ENCODE measurements at regions not wholly inside any gene's neighbourhood (a gene's known extent, or its start where the extent isn't known, plus 50 kb on each side); places are given as distances from the start of the nearest gene placed in this dataset.
"Not testable (repeated sequence)": the region's sequence is repeated elsewhere in the genome, so short reads cannot be mapped to it uniquely, and the experiment has no call there.

DNA sequence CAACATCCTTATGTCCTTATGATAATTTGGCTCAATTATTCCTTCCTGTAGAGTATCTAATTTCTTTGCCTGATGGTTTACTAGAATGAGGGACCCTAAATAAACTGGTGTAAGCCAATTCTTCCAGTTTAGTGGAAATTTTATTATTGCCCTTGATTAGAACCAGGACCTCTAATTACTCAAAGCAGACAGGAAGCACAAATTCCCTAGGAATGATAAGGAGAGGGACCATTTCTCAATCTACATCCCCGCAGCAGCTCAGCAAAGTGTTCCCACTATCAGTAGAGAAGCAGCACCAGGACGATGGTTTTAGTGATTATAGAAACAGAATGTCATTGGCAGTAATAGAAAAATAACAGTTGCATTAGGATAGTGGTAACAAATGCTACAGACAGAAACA is 97.1 kb downstream of the PLPPR4 start:
- no peak for DNase-seq

DNA sequence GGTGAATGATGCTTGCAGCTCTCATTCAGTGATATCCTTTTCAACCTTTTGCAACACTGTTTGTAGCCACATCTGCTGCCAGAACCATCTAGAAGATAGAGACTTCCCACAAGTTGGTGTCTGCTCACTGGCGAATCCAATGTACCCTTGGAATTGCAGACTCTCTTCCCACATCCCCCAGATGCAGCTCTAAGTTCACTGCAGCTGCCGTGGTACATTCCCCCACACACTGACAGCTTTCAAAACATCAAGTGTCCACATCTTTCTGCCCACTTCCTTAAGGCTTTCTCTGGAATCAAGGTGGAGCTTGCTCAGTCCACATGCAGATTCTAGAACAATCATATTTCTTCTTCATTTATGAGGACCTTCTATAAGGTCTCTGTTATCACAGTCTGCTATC is 99.2 kb downstream of the PLPPR4 start:
- DNase-seq: no peak

DNA sequence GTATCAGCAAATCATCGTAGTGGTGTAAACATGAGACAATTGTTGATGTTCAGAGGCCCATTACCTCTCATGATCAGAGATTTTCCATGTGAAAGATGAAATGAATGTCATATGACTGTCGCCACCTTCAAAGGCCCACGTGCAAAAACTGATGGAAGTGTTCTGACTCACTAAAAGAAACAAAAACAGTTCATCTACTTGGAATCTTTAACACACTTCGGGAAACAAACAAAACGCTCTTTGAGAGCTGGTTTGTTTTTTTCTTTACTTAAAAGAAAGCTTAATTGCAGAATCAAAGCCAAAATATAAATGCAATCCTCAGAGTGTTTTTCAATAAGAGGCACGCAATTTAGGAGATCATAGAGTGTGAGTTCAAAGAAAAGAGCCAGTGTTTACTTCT is 100.8 kb downstream of the PLPPR4 start:
- no peak for DNase-seq

DNA sequence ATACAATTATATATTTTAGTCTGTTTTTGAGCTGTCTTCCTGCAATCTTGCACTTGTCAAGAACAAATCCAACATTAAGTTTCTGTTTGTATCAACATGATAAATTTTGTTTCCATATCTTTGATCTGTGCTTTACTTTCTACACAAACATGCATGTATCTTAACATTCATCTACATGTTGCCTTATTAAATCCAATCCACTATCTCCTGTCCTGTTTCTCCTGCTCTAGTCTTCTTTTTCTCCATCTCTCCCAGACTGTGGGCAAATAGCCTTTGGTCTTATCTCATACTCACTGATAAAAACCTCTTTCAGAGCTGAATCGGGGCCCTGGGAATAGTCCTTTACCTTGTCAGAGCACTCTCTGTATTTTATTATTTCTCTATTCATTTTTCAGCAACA is 101.3 kb downstream of the PLPPR4 start:
- no peak for DNase-seq

DNA sequence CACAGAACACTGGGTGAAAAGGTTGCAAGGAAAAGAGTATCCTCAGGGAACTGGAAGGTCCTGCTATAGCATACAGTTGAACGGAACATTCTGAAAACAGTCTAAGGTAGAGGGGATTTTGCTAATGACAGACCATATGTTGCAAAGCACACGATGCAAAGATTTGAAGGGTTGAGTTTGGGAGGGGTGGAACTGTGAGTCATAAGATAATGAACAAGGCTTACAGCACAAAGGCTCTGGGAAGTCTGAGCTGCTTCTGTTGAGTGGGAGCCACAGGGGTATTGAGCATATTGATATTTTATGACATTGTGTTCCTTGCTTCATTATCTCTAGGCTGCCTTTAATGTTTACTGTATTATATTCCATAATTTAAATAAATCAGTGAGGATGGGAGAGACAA is 104.9 kb downstream of the PLPPR4 start:
- DNase-seq: no peak

DNA sequence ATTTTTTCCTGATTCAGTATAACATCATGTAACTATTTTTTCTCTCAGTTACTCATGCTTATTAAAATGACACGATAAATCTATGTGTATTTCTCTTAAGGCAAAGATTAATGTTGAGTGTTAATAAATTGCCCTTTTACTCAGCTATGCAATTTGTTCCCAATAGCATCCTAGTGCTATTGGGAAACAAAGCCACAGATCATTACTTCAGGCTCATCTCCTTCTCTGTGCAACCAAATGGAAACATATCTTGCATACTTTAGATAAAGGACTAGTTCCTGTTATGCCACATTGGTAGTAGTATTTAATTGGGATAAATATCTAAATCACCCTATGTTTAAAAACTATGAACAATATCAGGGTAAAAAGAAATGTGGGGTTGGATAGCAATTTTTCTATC is 106.2 kb downstream of the PLPPR4 start:
- DNase-seq: no peak

DNA sequence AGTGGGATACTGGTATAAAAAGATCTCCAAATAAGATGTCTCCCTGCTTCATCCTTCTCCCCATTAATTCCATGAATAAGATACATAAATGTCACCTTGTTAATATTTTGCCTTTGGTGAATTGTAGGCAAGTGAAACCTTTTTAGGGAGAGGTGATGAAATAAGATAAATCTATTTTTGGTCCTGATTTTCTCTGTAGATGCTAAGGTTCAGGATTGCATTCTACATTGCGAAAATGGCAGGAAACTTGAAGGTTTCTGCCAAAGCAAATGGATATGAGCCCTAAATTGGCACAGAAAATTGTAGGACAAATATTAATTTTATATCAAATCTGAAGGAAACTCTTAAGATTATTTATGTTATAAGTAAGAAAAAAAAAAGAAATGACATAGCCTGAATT is 107.1 kb downstream of the PLPPR4 start:
- no peak for DNase-seq

DNA sequence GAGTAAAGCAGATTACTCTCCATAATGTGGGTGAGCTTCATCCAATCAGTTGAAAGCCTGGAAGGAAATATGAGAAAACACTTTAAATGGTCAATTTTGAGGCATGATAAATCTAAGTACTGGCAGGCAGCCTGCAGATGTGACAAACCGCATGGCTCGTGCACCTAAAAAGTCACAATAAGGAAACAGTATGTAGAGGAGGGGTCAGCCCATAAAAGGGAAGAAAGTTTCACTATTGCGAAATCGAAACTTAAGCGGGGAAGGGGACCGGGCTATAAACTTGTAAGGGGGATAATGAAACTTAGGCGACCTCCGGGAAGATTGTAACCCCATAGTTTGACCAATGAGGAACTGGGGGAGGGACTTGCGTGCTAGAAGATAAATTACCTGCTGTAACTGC is 109.8 kb downstream of the PLPPR4 start:
- no peak for DNase-seq

DNA sequence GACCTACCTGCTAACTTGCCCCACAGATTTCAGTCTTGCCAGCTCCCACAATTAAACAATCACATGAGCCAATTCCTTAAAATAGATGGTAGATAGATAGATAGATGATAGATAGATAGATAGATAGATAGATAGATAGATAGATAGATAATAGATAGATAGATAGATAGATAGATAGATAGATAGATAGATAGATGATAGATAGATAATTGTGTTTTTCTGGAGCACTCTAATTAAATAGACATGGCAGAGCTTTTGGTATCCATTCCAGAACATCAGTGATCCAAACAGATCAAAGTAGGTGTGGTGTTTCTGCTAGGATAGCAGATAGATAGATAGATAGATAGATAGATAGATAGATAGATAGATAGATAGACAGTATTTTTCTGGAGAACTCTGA is 110.4 kb downstream of the PLPPR4 start:
- not testable (repeated sequence) for DNase-seq

DNA sequence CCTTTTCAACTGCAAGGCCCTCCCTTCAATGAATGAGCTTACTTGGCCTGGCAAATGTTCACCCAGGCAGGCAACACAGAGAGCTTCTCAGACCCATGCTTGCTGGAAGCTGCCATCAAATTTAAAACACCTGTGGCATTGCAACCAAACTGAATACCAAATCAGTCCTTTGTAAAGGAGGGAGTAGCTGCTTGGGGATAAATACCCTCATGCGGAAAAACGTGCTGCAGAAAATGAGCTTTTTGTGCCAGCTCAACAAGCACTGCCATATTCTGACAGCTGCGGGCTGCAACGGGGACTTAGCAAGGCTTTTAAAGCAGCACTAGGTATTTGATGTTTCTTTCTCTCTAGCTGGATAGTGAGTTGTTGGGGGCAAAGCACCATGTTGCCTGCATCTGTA is 119.7 kb downstream of the PLPPR4 start:
- DNase-seq: no peak

DNA sequence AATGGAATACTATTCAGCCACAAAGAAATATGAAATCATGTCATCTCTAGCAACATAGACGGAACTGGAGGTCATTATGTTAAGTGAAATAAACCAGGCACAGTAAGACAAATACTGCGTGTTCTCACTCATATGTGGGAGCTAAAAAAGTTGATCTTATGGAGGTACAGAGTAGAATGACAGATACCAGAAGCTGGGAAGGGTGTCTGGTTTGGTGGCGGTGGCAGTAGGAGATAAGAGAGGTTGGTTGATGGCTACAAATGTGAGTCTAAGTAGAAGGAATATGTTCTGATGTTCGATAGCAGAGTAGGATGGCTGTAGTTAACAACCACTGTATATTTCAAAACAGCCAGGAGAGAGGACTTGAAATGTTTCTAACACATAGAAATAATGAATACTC is 121.6 kb downstream of the PLPPR4 start:
- DNase-seq: no peak

DNA sequence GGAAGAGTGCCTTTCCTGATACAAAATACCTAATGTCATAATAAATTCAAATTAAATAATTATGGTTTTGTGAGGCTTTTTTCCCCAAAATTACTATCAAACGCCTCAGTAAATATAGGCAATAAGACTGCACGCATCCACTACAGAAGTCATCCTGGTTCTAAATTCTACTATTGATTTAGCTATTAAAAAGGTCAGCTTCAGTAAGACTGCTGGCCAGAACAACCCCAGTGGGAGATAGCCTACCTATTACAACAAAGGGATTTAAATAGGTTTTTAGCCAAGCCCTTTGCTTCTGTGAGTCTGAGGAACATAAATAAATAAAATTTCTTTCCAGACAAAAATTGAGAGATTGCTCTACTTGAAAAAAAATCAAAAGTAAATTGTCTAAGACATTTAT is 132.1 kb downstream of the PLPPR4 start:
- no peak for DNase-seq

DNA sequence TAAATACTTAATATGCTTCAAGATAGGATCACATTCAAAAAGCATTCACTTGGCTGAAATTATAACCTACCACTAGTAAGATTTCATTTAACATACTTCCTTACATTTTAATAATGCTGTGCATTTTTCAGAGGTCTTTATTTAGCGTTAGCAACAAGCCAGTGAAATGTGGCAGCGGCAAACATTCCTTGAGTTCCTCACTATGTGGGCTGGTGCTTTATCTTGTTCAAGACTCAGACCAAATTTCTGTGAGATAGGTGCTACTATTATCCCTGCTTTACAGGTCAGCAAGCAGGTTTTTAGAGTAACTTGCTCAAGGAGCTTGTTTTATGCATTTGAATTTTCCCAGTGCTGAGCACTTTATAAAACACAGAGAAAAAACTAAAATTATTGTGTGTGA is 132.7 kb downstream of the PLPPR4 start:
- DNase-seq: no peak

DNA sequence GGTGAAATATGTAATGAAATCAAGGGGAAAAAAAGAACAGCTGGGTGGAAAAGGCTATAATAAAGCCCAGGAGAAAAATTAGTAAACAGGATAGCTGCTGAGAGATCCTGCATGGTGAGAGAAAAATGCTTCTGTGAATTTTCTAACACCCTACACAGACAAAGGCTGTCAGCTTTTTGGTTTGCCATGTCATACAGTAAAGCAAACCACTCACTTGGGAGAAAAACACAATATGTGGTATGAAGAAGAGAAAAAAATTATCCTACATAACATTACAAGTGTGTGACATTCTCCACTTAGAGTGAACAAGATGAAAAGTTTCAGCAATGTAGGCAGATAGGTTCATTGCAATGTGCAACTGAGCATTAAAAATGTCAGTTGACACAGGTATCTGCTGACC is 133.6 kb downstream of the PLPPR4 start:
- no peak for DNase-seq

DNA sequence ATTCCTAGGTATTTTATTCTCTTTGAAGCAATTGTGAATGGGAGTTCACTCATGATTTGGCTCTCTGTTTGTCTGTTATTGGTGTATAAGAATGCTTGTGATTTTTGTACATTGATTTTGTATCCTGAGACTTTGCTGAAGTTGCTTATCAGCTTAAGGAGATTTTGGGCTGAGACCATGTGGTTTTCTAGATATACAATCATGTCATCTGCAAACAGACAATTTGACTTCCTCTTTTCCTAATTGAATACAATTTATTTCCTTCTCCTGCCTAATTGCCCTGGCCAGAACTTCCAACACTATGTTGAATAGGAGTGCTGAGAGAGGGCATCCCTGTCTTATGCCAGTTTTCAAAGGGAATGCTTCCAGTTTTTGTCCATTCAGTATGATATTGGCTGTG is 137.3 kb downstream of the PLPPR4 start:
- DNase-seq: not testable (repeated sequence)

DNA sequence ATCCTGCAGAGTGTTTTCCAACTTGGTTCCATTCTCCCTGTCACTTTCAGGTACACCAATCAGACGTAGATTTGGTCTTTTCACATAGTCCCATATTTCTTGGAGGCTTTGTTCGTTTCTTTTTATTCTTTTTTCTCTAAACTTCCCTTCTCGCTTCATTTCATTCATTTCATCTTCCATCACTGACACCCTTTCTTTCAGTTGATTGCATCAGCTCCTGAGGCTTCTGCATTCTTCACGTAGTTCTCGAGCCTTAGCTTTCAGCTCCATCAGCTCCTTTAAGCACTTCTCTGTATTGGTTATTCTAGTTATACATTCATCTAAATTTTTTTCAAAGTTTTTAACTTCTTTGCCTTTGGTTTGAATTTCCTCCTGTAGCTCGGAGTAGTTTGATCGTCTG is 140.1 kb downstream of the PLPPR4 start:
- not testable (repeated sequence) for DNase-seq

DNA sequence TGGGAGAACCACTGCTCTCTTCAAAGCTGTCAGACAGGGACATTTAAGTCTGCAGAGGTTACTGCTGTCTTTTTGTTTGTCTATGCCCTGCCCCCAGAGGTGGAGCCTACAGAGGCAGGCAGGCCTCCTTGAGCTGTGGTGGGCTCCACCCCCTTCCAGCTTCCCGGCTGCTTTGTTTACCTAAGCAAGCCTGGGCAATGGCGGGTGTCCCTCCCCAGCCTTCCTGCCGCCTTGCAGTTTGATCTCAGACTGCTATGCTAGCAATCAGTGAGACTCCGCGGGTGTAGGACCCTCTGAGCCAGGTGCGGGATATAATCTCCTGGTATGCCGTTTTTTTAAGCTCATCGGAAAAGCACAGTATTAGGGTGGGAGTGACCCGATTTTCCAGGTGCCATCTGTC is 141.0 kb downstream of the PLPPR4 start:
- not testable (repeated sequence) for DNase-seq

DNA sequence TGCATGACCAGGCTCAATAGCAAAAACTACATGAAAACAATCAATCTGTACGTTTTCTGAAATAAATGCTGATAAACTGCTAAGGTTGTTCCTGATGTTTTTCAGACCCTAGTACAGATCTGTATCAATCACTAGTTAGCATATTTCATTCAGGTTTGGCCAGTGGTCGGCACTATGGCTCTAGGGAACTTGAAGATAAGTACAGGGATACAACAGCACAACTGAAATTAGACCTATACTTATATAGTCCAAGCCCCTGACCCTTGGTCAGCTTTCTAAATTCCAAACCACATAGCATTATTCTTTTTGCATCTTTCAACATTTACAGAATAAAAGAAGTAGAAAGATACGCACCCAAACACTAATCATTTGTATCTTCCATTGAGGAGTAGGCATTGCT is 142.7 kb downstream of the PLPPR4 start:
- DNase-seq: no peak

DNA sequence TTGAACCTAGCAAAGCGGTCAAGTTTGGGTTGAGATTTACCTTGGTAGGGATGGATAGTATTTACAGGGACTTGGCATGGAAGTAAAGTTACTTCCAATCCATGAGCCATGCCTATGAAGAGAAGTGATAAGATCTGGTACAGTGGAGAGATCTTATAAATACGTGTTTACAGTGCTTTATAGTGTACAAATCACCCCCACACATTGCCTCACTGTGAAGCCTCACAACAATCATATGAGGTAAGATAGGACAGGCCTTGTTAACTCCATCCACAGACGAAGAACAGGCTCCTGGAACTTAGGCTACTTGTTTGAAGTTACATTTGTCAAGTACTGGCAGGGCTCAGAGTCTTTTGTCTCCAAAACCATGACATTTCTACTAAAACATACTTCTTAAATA is 159.8 kb downstream of the PLPPR4 start:
- no peak for DNase-seq

DNA sequence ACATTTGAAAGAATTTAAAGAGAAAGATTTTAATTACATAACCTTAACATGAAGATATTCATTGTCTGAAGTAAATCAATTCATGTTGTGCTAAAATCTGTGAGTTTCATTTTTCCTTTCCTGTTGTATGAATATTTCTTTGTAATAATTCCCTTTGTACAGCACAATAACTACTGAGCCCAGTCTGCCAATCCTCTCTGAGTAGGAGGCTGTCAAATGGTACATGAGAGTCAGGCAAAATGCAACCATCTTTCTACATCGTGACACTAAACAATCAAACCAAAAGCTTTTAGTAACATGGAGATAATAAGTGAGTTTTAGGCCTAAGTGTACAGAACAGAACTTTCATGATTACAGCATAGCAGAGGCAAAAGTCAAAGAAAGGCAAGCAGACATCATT is 165.5 kb downstream of the PLPPR4 start:
- DNase-seq: no peak

DNA sequence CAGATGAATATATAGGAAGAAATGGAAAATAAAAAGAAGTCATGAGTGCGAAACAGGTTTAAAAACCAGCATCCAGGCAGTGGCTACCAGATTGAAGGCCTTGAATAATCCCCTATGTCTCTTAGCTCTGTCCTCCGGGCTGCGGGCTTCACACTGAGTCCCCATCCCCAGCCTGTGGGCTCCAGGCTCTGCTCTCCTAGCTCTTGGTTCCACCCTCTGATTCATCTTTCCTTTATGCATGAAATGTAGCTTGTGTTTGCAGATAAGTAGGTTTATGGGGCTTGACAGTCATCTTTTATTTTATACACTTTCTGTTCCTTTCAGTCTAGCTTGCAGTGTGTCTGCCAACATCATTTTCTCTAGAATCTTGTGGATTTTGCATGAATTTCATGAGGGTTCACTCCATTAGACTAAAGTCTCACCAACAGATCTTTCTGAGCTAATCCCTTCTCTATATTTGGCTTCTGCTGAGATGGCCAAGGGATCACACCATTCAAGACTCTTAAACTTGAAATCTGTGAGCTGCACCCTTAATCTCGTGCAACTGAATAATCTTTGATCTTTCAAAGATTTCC is 174.5 kb downstream of the PLPPR4 start:
- no peak for DNase-seq

DNA sequence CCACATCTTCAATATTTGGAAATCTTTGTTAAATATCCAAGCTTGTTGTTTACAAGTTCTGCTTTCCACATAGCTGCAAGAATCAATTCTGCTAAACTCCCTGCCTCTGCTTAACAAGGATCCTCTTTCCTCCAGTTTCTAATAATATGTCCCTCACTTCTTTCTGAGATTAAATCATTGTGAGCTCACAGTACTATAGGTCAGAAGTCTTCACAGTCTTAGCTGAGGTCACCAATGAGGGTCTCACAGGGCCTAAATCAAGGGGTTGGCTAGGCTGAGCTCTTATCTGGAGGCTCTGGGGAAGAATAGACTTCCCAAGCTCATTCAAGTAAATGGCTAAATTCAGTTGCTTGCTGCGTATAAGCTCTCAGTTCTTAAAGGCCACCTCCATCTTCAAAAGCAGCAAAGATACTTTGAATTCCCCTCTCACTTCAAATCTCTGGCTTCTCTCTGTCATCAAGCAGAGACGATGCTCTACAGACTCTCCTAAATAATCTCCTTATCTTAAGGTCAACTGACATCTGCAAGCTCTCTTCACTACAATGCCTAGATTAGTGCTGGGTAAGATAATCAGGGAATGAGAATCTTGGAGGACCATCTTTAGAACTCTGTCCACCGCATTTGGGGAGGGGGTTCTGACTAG is 175.3 kb downstream of the PLPPR4 start:
- DNase-seq: no peak

DNA sequence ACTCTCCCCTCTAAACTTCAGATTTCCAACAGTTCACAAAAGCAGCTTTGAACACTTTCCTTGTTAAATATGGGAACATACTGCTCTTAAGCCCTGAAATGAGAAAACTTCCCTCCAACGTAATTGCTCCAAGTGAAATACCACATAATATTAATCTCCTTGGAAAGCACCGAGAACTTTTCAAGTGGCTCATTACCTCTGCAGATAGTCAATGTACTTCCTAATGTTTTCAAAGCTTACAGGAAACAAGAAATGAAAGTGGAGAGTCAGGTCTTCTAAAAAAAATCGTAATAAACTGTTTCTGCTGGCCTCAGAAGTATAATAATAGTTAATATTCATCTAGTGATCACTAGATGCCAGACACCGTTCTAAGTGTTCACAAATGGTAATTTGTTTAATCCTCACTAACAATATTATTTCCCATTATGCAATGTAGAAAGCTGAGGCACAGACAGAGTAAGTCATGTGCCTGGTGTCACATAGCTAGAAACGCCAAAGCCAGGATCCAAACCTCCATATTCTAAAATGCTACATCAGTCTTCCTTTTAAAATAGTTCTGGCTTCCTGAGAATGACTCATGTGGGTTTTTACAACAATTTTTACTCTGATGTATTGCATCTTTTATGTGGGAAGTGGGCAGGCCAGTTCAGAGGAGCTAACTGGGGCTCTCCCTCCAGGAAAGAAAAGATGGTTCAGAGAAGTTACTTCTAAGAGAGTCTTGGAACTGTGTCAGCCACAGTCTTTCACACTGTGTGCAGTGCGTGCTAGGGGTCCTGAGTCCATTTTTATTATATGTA is 177.2 kb downstream of the PLPPR4 start:
- DNase-seq: no peak

Measured in left kidney (tissue), 1 donor.